ENCODE measurements at regions not wholly inside any gene's neighbourhood (a gene's known extent, or its start where the extent isn't known, plus 50 kb on each side); places are given as distances from the start of the nearest gene placed in this dataset.

GRCh38 chr16:49055824-49056545 lies 225.7 kb downstream of the CBLN1 start:
- TF ChIP-seq CTCF (IDR thresholded peaks at IDR 0.05) (no peak), POLR2AphosphoS5 (IDR thresholded peaks at IDR 0.05) (no peak), POLR2A (IDR thresholded peaks at IDR 0.05) (no peak), EP300 (IDR thresholded peaks at IDR 0.05; ENCODE audit: low read depth) (no peak)
